AG09319 (cell line): ENCODE measurements at regions not wholly inside any gene's neighbourhood (a gene's known extent, or its start where the extent isn't known, plus 50 kb on each side); places are given as distances from the start of the nearest gene placed in this dataset.

Experiments
- DNase-seq: peaks from one replicate; pipeline ENCODE4 v3.0.0-alpha.2; 2010; ENCODE audit warnings: low read depth; ENCODE audit errors: extremely low read depth
- TF ChIP-seq, protein P1 (sequence below): IDR thresholded peaks from 2 replicates; pipeline ENCODE4 v1.5.1; 2011; ENCODE audit warnings: low read depth, mild to moderate bottlenecking, inconsistent platforms, low read length, moderate library complexity

DNA sequence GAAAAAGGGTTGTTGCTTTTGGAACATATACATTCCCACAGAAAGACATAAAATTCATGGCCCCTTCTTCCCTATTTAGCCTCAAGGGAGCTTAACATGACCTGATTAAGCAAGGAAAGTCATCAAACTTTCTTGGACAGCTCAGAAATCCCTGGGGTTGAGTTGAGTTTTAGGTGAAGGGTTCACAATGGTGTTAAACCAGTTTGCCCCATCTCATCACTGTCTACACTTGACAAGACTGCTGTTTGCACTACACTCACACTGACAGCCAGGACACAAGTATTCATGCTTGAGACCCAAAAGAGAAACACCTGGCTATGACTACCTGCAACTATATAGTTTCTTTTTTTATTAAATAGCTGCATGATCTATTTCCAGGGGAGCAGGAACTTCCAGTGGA lies 209.8 kb upstream of the TMEM45B start:
- TF ChIP-seq, protein P1, sequence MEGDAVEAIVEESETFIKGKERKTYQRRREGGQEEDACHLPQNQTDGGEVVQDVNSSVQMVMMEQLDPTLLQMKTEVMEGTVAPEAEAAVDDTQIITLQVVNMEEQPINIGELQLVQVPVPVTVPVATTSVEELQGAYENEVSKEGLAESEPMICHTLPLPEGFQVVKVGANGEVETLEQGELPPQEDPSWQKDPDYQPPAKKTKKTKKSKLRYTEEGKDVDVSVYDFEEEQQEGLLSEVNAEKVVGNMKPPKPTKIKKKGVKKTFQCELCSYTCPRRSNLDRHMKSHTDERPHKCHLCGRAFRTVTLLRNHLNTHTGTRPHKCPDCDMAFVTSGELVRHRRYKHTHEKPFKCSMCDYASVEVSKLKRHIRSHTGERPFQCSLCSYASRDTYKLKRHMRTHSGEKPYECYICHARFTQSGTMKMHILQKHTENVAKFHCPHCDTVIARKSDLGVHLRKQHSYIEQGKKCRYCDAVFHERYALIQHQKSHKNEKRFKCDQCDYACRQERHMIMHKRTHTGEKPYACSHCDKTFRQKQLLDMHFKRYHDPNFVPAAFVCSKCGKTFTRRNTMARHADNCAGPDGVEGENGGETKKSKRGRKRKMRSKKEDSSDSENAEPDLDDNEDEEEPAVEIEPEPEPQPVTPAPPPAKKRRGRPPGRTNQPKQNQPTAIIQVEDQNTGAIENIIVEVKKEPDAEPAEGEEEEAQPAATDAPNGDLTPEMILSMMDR, result no peak
- DNase-seq, result no peak

DNA sequence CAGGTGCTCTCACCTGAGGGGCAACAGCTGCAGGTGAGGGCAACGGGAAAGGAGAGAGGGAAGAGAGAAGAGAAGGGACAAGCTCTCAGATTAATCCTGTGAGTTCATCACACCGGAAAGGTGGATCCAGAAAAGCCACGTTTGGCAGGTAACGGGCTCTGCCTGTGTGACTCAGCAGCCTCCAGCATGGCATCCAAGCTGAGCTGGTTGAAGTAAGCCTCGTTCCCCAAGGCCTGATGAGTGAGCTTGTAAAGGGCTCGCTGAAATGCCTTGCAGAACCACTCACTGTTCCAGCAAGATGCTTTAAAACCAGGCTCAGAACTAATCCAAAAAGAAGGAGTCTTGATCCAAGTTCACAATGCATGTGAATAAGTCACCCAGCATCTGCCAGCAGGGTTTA lies 206.9 kb upstream of the TMEM45B start:
- TF ChIP-seq, protein P1, result no peak
- DNase-seq, result no peak

DNA sequence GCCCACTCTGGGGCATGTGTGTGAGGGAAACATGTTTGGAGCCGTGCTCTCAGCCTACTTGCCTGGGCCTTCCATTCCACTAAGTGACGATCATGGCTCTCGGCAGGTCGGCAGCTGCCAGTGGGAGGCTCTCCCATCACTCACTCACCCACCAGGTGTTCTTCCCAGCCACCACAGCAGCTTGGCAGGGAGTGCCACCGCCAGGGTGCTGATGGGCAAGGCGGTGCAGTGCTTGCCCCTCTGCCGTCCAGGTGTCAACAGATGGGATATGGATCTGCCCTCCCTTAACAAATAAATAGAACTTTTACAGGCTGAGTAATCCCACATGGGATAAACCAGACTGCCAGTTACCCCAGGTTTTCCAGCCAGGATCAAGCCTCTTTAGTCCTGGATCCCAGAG lies 205.5 kb upstream of the TMEM45B start:
- TF ChIP-seq, protein P1, result no peak

DNA sequence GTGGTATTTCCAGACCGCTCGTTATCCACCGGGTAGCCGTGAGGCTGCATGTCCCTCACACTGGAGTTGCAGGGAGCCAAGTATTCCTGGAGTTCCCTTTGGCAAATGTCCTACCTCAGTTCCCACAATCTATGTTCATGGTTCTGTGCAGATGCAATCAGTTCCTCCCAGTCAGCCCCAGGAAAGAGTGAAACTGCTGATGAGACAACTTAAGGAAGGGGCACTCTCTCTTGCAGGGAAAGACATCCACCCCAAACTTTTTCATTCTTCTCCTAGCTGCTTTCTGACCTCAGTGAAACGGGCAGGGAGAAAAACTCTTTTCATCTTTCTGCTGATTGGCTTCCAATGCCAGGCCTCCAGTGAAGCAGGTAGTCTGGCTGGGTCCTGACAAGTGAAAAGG lies 205.1 kb upstream of the TMEM45B start:
- DNase-seq, result no peak
- TF ChIP-seq, protein P1, result no peak

More for the DNA sequence above, 205.5 kb upstream of the TMEM45B start:
- DNase-seq, result no peak

DNA sequence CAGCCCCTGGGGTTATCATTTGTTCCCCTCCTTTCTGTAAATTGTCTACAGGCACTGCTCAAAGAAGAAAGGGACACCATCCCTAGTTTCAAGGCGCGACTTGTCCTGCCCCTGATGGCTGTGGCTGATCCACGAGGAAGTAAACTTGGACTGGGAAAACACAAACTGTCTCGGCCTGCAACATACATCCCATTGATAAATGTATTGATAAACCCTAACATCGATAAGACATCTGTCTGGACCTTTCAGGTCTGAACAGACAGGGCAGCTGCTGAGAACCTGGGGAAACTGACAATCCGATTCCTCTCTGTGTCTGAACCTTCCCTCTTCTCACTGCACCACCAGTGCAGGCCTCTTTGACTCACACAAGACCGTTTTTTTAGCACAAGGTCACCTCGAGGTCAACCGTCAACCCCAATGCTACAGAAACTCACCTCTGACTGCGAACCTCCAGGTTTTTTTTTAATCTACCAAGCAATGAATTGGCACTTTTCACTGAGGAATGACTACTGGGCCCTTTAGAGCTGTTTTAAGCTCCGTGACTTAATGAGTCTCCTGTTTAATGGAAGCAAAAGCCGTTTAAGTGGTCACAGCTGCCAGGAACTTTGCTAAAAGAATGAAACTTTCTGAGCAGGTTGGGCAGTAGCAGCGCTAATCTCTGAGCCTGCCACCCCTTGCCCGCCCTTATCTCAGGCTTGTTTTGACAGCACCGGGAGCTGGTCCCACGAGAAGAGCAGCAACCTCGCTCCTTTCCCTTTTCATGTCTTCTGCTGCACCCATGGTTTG lies 203.8 kb upstream of the TMEM45B start:
- TF ChIP-seq, protein P1, result no peak
- no peak for DNase-seq

DNA sequence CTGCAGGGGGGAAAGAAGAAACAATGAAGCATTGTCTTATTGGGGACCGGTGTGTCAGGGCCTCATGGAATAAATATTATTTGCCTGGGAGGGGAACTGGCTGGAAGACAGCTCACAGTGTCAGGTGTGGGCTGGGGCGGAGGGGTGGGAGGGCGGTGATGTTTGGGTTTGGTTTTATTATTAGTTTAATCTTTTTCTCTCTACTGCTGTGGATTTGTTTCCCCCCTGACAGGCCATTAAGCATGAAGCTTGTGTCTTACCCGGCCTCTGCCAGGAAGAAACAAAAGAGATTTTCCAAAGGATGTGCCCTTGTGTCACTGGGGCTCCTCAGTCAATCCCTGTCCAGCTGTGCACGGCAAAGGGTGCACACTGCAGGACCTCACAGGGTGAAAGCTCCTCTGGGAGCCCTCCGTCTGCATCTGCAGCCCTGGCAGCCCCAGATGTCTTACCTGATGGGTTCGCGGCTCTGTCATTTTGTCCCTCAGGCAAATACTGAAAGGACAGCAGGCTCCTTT lies 203.1 kb upstream of the TMEM45B start:
- no peak for DNase-seq
- TF ChIP-seq, protein P1, result no peak

DNA sequence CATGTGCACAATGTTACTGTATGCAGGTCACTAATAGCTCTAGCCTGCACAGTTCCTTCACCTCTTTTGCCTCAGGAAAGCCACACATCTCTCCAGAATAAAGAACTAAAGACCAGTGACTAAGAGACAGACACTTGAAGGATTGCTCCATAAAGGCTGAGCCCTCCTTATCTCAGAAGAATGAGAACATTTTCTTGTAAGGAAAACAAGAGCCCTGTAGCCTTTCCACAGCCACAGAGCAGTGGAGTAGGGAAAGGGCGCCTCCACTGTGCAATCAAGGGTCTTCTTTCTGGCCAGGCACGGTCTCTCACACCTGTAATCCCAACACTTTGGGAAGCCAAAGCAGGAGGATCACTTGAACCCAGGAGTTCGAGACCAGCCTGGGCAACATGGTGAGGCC lies 202.6 kb upstream of the TMEM45B start:
- no peak for DNase-seq

More for the DNA sequence above, 202.6 kb upstream of the TMEM45B start:
- TF ChIP-seq, protein P1, result no peak
